Duodenal mucosa (tissue), 2 donors: ENCODE measurements at regions not wholly inside any gene's neighbourhood (a gene's known extent, or its start where the extent isn't known, plus 50 kb on each side); places are given as distances from the start of the nearest gene placed in this dataset.

Experiments
- H3K27ac ChIP-seq: one replicate; pipeline ENCODE4 v1.7.0; 2013; ENCODE audit warnings: low read depth, low read length
- H3K27me3 ChIP-seq, 2 donors: one replicate each; pipeline ENCODE4 v1.7.0; 2013; ENCODE audit warnings: low read length in 2 of 2, control low read depth in 1 of 2; ENCODE audit not compliant: insufficient read depth in 2 of 2, control insufficient read depth in 1 of 2
- H3K36me3 ChIP-seq, 2 donors: one replicate each; pipeline ENCODE4 v1.7.0; 2013; ENCODE audit warnings: low read length in 2 of 2, control low read depth in 1 of 2; ENCODE audit not compliant: insufficient read depth in 2 of 2, control insufficient read depth in 1 of 2
- H3K4me1 ChIP-seq, 2 donors: one replicate each; pipeline ENCODE4 v1.7.0; 2013; ENCODE audit warnings: low read length in 2 of 2, control low read depth in 1 of 2; ENCODE audit not compliant: insufficient read depth in 2 of 2, control insufficient read depth in 1 of 2
- H3K4me3 ChIP-seq, 2 donors: one replicate each; pipeline ENCODE4 v1.7.0; 2013; ENCODE audit warnings: low read length in 2 of 2, low read depth in 1 of 2
- H3K9ac ChIP-seq, 2 donors: one replicate each; pipeline ENCODE4 v1.7.0; 2013; ENCODE audit warnings: low read length in 2 of 2, low read depth in 1 of 2
- H3K9me3 ChIP-seq, 2 donors: one replicate each; pipeline ENCODE4 v1.7.0; 2013; ENCODE audit warnings: low read length in 2 of 2, control low read depth in 1 of 2; ENCODE audit not compliant: control insufficient read depth in 1 of 2

- H3K27me3 ChIP-seq: peaks cover 0 to 7% of the 10 kb centered on the region in 2 donors
- H3K27ac ChIP-seq: no peak overlapping the region
- H3K9me3 ChIP-seq: no peaks in the 10 kb centered on the region
- H3K36me3 ChIP-seq: no peaks in the 10 kb centered on the region
- no peak overlapping the region for H3K4me3 ChIP-seq
- H3K4me1 ChIP-seq: no peaks in the 10 kb centered on the region
- H3K9ac ChIP-seq: no peak overlapping the region
Measured at GRCh38 chr12:30829876-30830275, 75.1 kb upstream of the CAPRIN2 start.

- no peaks in the 10 kb centered on the region for H3K4me1 ChIP-seq
- H3K27ac ChIP-seq: no peak overlapping the region
- peaks cover 0 to 7% of the 10 kb centered on the region in 2 donors for H3K27me3 ChIP-seq
- no peak overlapping the region for H3K9ac ChIP-seq
- H3K4me3 ChIP-seq: no peak overlapping the region
- H3K36me3 ChIP-seq: no peaks in the 10 kb centered on the region
- H3K9me3 ChIP-seq: no peaks in the 10 kb centered on the region
Measured at GRCh38 chr12:30828686-30829085, 73.9 kb upstream of the CAPRIN2 start.

- Histone ChIP-seq H3K9ac (no peak overlapping the region), H3K9me3 (no peaks in the 10 kb centered on the region), H3K4me3 (no peak overlapping the region), H3K27me3 (peaks cover 0 to 7% of the 10 kb centered on the region in 2 donors), H3K36me3 (no peaks in the 10 kb centered on the region), H3K27ac (no peak overlapping the region), H3K4me1 (peaks cover 0 to 5% of the 10 kb centered on the region in 2 donors)
Measured at GRCh38 chr12:30827101-30828066, 72.6 kb upstream of the CAPRIN2 start.

- Histone ChIP-seq H3K9ac (no peak overlapping the region), H3K4me3 (no peak overlapping the region), H3K4me1 (peaks cover 0 to 5% of the 10 kb centered on the region in 2 donors), H3K36me3 (no peaks in the 10 kb centered on the region), H3K9me3 (no peaks in the 10 kb centered on the region), H3K27me3 (peaks cover 0 to 7% of the 10 kb centered on the region in 2 donors), H3K27ac (no peak overlapping the region)
Measured at GRCh38 chr12:30826276-30826675, 71.5 kb upstream of the CAPRIN2 start.

- Histone ChIP-seq H3K4me3 (no peak overlapping the region), H3K36me3 (no peaks in the 10 kb centered on the region), H3K27me3 (peaks cover 0 to 7% of the 10 kb centered on the region in 2 donors), H3K27ac (no peak overlapping the region), H3K9ac (no peak overlapping the region), H3K4me1 (peaks cover 0 to 5% of the 10 kb centered on the region in 2 donors), H3K9me3 (no peaks in the 10 kb centered on the region)
Measured at GRCh38 chr12:30825341-30825740, 70.6 kb upstream of the CAPRIN2 start.

- Histone ChIP-seq H3K4me1 (peaks cover 0 to 5% of the 10 kb centered on the region in 2 donors), H3K27ac (no peak overlapping the region), H3K9me3 (no peaks in the 10 kb centered on the region), H3K4me3 (no peak overlapping the region), H3K9ac (no peak overlapping the region), H3K36me3 (no peaks in the 10 kb centered on the region), H3K27me3 (peaks cover 2 to 7% of the 10 kb centered on the region in 2 donors)
Measured at GRCh38 chr12:30824311-30824710, 69.6 kb upstream of the CAPRIN2 start.

- H3K36me3 ChIP-seq: no peaks in the 10 kb centered on the region
- no peak overlapping the region for H3K4me3 ChIP-seq
- no peak overlapping the region for H3K27ac ChIP-seq
- H3K9me3 ChIP-seq: no peaks in the 10 kb centered on the region
- no peak overlapping the region for H3K9ac ChIP-seq
- peaks cover 2 to 3% of the 10 kb centered on the region in 2 donors for H3K27me3 ChIP-seq
- H3K4me1 ChIP-seq: peaks cover 0 to 5% of the 10 kb centered on the region in 2 donors
Measured at GRCh38 chr12:30823764-30824163, 69.0 kb upstream of the CAPRIN2 start.

GRCh38 chr12:30823156-30823699 is 68.5 kb upstream of the CAPRIN2 start:
- Histone ChIP-seq H3K27me3 (peaks cover 1 to 2% of the 10 kb centered on the region in 2 donors), H3K36me3 (no peaks in the 10 kb centered on the region), H3K9ac (peak overlapping the region; percentile 55 to 58), H3K4me3 (peak overlapping the region; percentile 63 to 64), H3K4me1 (peaks cover 0 to 5% of the 10 kb centered on the region in 2 donors), H3K27ac (no peak overlapping the region), H3K9me3 (no peaks in the 10 kb centered on the region)

- peak overlapping the region; percentile 55 to 58 for H3K9ac ChIP-seq
- peaks cover 0 to 5% of the 10 kb centered on the region in 2 donors for H3K4me1 ChIP-seq
- peak overlapping the region; percentile 63 to 64 for H3K4me3 ChIP-seq
- peaks cover 0 to 2% of the 10 kb centered on the region in 2 donors for H3K27me3 ChIP-seq
- H3K27ac ChIP-seq: no peak overlapping the region
- H3K9me3 ChIP-seq: no peaks in the 10 kb centered on the region
- H3K36me3 ChIP-seq: no peaks in the 10 kb centered on the region
Measured at GRCh38 chr12:30822385-30823155, 67.8 kb upstream of the CAPRIN2 start.
